Fibroblast of the aortic adventitia (primary cell): ENCODE measurements at regions not wholly inside any gene's neighbourhood (a gene's known extent, or its start where the extent isn't known, plus 50 kb on each side); places are given as distances from the start of the nearest gene placed in this dataset. TPM values are rescaled to one million over a fixed set of nuclear protein-coding genes. Genes with fewer than 3 reads are reported as not detected.
"Not testable (repeated sequence)": the region's sequence is repeated elsewhere in the genome, so short reads cannot be mapped to it uniquely, and the experiment has no call there.

Experiments used
- DNase-seq: peaks from one replicate; pipeline ENCODE4 v3.0.0-alpha.2; 2010; ENCODE audit warnings: low read depth
- H3K4me3 ChIP-seq: 2 replicates; pipeline ENCODE4 v1.5.1; 2011; ENCODE audit warnings: low read depth, mild to moderate bottlenecking, control low read depth, low read length, moderate library complexity
- small RNA-seq: library from RNA; depleted of rRNA; stranded (forward); fragments of <200 nt; gene quantifications from one replicate; pipeline ENCODE3, GENCODE V24; 2012

- H3K4me3 ChIP-seq, DNase-seq: not testable (repeated sequence)
Measured at GRCh38 chr21:6363591-6363990, 4157.8 kb upstream of the TPTE start.

GRCh38 chr21:6368824-6369223, 4152.6 kb upstream of the TPTE start:
- peak; percentile 46 for DNase-seq
- H3K4me3 ChIP-seq: peak overlapping the region; percentile 51

- DNase-seq: peak; percentile 3
- H3K4me3 ChIP-seq: peak overlapping the region; percentile 26
Measured at GRCh38 chr21:6373253-6373652, 4148.1 kb upstream of the TPTE start.

GRCh38 chr21:6374232-6374631, 4147.2 kb upstream of the TPTE start:
- not testable (repeated sequence) for H3K4me3 ChIP-seq
- peak; percentile 2 for DNase-seq

- not testable (repeated sequence) for H3K4me3 ChIP-seq, DNase-seq
Measured at GRCh38 chr21:6374926-6375325, 4146.5 kb upstream of the TPTE start.

- not testable (repeated sequence) for DNase-seq, H3K4me3 ChIP-seq
Measured at GRCh38 chr21:6375776-6376175, 4145.6 kb upstream of the TPTE start.

GRCh38 chr21:6376321-6377070, 4144.9 kb upstream of the TPTE start:
- DNase-seq, H3K4me3 ChIP-seq: not testable (repeated sequence)

Small RNA genes in the stretch of these regions (small RNA-seq; reads per million reads assigned to genes)
- not detected for gene RF00019
